Vagina (tissue), 2 donors: ENCODE measurements at regions not wholly inside any gene's neighbourhood (a gene's known extent, or its start where the extent isn't known, plus 50 kb on each side); places are given as distances from the start of the nearest gene placed in this dataset.

Experiments used
- DNase-seq, 2 donors: peaks; one replicate each; pipeline ENCODE4 v3.0.0-alpha.2; 2017; ENCODE audit errors: extremely low spot score in 2 of 2
- H3K27ac ChIP-seq: fragments of 200-600 bp; sonication (generic); one replicate; pipeline ENCODE4 v1.5.1; 2019
- H3K27me3 ChIP-seq: fragments of 200-600 bp; sonication (generic); one replicate; pipeline ENCODE4 v1.5.1; 2019
- H3K36me3 ChIP-seq, 2 donors: fragments of 200-600 bp; sonication (generic); one replicate each; pipeline ENCODE4 v1.5.1; 2017 to 2019
- H3K4me1 ChIP-seq: fragments of 200-600 bp; sonication (generic); one replicate; pipeline ENCODE4 v1.5.1; 2019
- H3K4me3 ChIP-seq, 2 donors: fragments of 200-600 bp; sonication (generic); 1 replicate in 1 of 2; 2 replicates in 1 of 2; pipeline ENCODE4 v1.5.1; 2016 to 2019
- H3K9me3 ChIP-seq: fragments of 200-600 bp; sonication (generic); one replicate; pipeline ENCODE4 v1.5.1; 2019
- POLR2A ChIP-seq, 2 donors: fragments of 450-650 bp; IDR thresholded peaks; one replicate each; pipeline ENCODE4 v1.6.1; 2017; ENCODE audit warnings: antibody characterized with exemption in 2 of 2, mild to moderate bottlenecking in 2 of 2, moderate library complexity in 2 of 2
- POLR2AphosphoS5 ChIP-seq, 2 donors: sonication (generic); formaldehyde crosslinking; IDR thresholded peaks; one replicate each; pipeline ENCODE4 v1.9.0; 2017; ENCODE audit warnings: antibody characterized with exemption in 2 of 2, mild to moderate bottlenecking in 2 of 2, low read depth in 1 of 2; ENCODE audit not compliant: insufficient read depth in 1 of 2
- intact Hi-C: fragments of 100-400 bp; cut with DNase I; formaldehyde crosslinking; loops from one replicate; pipeline ENCODE4 v1.15.1; 2023
- TF ChIP-seq, protein P1 (sequence below), 3 experiments: fragments of 450-650 bp in 2 of 3; fragments of 200-600 bp in 1 of 3; sonication (generic) in 1 of 3; IDR thresholded peaks; one replicate each; pipeline ENCODE4 v1.5.1; 2017 to 2019; ENCODE audit warnings: antibody characterized with exemption in 3 of 3, mild to moderate bottlenecking in 2 of 3, moderate library complexity in 2 of 3

DNA sequence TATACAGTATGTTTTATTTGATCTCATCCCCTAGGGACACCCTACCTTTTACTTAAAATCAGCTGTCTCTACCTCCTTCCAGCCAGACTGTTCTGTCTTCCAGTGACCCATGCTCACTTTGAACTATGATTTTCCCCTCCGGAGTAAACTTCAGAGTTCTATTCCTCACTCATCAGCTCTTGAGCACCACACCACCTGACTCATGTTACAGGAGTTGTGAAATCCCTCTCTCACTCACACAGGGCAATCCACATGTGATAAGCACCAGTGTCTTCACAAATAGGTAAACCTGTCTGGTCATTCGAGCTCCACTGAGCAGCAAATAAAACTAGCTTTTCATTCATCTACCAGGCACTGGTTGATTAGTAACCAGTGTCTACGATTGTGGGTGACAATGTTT is 177.3 kb upstream of the BMP4 start:
- Histone ChIP-seq H3K36me3 (no peaks in the 10 kb centered on the region), H3K9me3 (no peaks in the 10 kb centered on the region), H3K4me1 (no peaks in the 10 kb centered on the region), H3K27me3 (no peaks in the 10 kb centered on the region), H3K27ac (no peak overlapping the region), H3K4me3 (no peak overlapping the region)
- intact Hi-C loops = no loop called here
- DNase-seq = no peak
- TF ChIP-seq POLR2AphosphoS5 (IDR thresholded peaks at IDR 0.05; ENCODE audit: insufficient read depth in 1 of 2, low read depth in 1 of 2) (no peak), POLR2A (IDR thresholded peaks at IDR 0.05) (no peak)
- TF ChIP-seq, protein P1, sequence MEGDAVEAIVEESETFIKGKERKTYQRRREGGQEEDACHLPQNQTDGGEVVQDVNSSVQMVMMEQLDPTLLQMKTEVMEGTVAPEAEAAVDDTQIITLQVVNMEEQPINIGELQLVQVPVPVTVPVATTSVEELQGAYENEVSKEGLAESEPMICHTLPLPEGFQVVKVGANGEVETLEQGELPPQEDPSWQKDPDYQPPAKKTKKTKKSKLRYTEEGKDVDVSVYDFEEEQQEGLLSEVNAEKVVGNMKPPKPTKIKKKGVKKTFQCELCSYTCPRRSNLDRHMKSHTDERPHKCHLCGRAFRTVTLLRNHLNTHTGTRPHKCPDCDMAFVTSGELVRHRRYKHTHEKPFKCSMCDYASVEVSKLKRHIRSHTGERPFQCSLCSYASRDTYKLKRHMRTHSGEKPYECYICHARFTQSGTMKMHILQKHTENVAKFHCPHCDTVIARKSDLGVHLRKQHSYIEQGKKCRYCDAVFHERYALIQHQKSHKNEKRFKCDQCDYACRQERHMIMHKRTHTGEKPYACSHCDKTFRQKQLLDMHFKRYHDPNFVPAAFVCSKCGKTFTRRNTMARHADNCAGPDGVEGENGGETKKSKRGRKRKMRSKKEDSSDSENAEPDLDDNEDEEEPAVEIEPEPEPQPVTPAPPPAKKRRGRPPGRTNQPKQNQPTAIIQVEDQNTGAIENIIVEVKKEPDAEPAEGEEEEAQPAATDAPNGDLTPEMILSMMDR (IDR thresholded peaks at IDR 0.05) = no peak

DNA sequence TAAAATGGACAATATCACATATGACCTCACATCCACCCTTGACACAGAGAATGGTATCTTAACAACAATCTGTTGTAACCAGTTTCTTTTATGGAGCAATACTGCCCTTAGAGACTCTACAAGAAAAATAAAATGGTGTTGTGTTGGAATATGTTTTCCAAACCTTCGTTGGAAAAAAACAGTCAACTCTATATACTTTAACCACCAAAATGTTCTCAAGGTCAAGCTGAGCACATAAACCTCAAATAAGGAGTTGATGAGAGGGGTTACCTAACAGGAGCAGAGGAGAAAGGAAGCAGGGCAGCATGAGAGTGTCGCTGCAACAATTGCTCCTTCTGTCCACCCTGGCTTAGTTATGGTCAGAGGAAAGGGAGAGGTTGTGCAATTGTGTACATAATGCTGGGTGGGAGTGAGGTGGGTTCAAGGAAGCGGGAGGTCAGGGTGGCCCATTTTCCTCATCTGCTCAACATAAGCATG is 179.2 kb upstream of the BMP4 start:
- no peak for DNase-seq
- intact Hi-C loops = no loop called here
- no peaks in the 10 kb centered on the region for H3K4me1 ChIP-seq
- H3K4me3 ChIP-seq = no peak overlapping the region
- no peaks in the 10 kb centered on the region for H3K36me3 ChIP-seq
- H3K9me3 ChIP-seq = no peaks in the 10 kb centered on the region
- no peak overlapping the region for H3K27ac ChIP-seq
- H3K27me3 ChIP-seq = no peaks in the 10 kb centered on the region
- TF ChIP-seq POLR2A (IDR thresholded peaks at IDR 0.05) (no peak), POLR2AphosphoS5 (IDR thresholded peaks at IDR 0.05; ENCODE audit: insufficient read depth in 1 of 2, low read depth in 1 of 2) (no peak)
- TF ChIP-seq, protein P1 (IDR thresholded peaks at IDR 0.05) = no peak

DNA sequence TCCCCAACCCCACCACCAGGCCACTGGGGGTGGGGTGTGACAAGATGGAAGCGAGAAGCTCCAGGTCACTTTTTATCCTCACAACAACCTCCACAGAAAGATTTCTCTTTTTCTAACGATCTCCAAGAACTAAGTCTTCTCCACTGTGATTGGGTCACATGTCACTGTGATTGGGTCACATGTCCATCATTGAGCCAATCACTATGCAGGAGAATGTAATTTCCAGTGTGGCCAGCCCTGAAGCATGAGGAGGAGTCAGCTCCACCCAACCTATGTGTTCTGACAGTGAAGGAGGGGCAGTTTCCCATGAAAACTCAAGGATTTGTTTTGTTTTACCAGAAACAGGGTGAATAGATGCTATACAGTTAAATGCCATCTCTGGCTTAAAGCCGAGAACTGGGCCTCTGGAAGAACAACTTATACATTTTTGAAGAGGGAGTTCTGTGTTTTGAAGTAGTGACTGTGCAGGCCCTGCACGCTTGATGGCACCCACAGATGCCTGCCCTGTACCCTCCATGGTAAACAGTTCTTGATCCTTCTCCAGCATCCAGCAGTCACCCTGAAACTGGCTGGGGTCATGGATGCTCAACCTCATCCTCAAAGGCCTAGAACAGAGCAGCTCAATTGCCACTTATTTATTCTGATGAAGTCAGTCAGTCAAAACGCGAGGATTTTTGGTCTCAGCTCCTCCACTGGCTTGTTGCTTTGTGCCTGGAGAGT is 180.4 kb upstream of the BMP4 start:
- intact Hi-C loops = no loop called here
- TF ChIP-seq, protein P1 (IDR thresholded peaks at IDR 0.05) = no peak
- TF ChIP-seq POLR2AphosphoS5 (IDR thresholded peaks at IDR 0.05; ENCODE audit: insufficient read depth in 1 of 2, low read depth in 1 of 2) (no peak), POLR2A (IDR thresholded peaks at IDR 0.05) (no peak)
- DNase-seq = no peak
- Histone ChIP-seq H3K27me3 (no peaks in the 10 kb centered on the region), H3K4me1 (no peaks in the 10 kb centered on the region), H3K4me3 (no peak overlapping the region), H3K27ac (no peak overlapping the region), H3K36me3 (no peaks in the 10 kb centered on the region), H3K9me3 (no peaks in the 10 kb centered on the region)

DNA sequence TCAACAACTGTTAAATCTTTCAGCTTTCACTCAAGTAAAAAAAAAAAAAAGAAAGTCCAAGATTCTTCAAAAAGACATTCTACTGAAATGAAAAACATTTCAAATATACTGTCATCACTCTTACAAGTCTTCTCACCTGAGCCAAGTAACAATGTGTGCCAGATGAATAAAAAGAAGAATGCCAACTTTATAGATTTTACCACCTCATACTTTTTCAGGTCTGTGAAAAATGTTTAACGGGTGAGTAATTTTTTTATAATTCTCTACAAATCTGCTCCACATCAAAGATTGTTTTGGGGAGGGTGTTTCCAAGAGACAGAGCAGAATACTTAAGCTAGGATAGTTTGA is 181.0 kb upstream of the BMP4 start:
- DNase-seq = no peak
- no peaks in the 10 kb centered on the region for H3K36me3 ChIP-seq
- TF ChIP-seq, protein P1 (IDR thresholded peaks at IDR 0.05) = no peak
- no peaks in the 10 kb centered on the region for H3K4me1 ChIP-seq
- no peak overlapping the region for H3K4me3 ChIP-seq
- no peaks in the 10 kb centered on the region for H3K27me3 ChIP-seq
- H3K27ac ChIP-seq = no peak overlapping the region
- H3K9me3 ChIP-seq = no peaks in the 10 kb centered on the region
- intact Hi-C loops = no loop called here

DNA sequence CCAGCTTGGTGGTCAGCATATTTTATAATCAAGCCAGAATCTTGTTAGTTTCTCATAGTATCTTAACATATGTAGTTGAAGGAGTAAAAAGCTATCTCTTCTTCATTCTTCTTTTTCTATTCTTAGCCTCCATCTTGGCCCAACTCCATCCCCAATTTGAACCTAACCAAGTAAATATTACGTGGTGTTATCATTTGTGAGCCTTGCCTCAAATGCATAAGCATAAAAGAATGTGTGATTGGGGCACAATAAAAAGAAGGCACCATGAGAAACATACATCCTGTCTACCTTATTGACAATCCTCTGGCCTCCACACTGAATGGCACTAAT is 181.4 kb upstream of the BMP4 start:
- Histone ChIP-seq H3K27ac (no peak overlapping the region), H3K4me3 (no peak overlapping the region), H3K27me3 (no peaks in the 10 kb centered on the region), H3K36me3 (no peaks in the 10 kb centered on the region), H3K9me3 (no peaks in the 10 kb centered on the region), H3K4me1 (no peaks in the 10 kb centered on the region)
- TF ChIP-seq POLR2AphosphoS5 (IDR thresholded peaks at IDR 0.05; ENCODE audit: insufficient read depth in 1 of 2, low read depth in 1 of 2) (no peak), POLR2A (IDR thresholded peaks at IDR 0.05) (no peak)
- TF ChIP-seq, protein P1 (IDR thresholded peaks at IDR 0.05) = no peak
- no peak for DNase-seq
- intact Hi-C loops = no loop called here
